ENCODE measurements at regions not wholly inside any gene's neighbourhood (a gene's known extent, or its start where the extent isn't known, plus 50 kb on each side); places are given as distances from the start of the nearest gene placed in this dataset.

DNA sequence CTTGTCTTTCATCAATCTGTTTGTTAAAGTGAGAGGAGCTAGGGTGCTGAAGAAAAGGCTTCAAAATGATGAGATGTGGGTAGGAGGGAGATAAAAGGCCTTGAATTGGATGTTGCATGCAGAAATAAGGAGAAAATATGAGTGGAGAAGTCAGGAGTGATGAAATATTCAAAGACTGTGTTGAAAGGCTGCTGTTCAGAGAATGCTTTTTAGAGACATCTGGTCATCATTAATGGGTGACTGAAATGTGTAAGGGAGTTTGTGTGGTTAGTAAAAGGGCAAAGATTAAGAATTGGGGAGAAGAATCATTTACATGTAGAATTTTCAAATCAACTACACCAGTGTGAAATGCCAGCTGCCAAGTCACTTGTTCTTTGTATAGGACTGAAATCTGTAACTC, 383.9 kb downstream of the MAT2B start:
- TF ChIP-seq POLR2AphosphoS5 (IDR thresholded peaks at IDR 0.05; ENCODE audit: borderline replicate concordance, low read depth, low read length) (no peak), EZH2 (IDR thresholded peaks at IDR 0.05) (no peak)
